HEK293 (cell line): ENCODE measurements at regions not wholly inside any gene's neighbourhood (a gene's known extent, or its start where the extent isn't known, plus 50 kb on each side); places are given as distances from the start of the nearest gene placed in this dataset.

ENCODE experiments used
- CTCF ChIA-PET: fragments of 350-600 bp; formaldehyde crosslinking; extraction: SDS; loops from one replicate; lab custom pipeline; 2021; ENCODE audit warnings: antibody characterized with exemption; lab: Yijun Ruan, JAX
- POLR2A ChIA-PET: fragments of 300-600 bp; formaldehyde crosslinking; extraction: SDS; loops from one replicate; lab custom pipeline; 2020; ENCODE audit warnings: antibody characterized with exemption, inconsistent platforms; lab: Yijun Ruan, JAX
- H3K27ac ChIP-seq: fragments of 200-500 bp; sonication (Bioruptor generic); 2 replicates; pipeline ENCODE4 v1.5.1; 2014; ENCODE audit warnings: low read depth, low read length, control low read depth, inconsistent platforms; ENCODE audit errors: extremely low read depth
- H3K36me3 ChIP-seq, 2 experiments: fragments of 200-500 bp in 1 of 2; sonication (Bioruptor generic) in 1 of 2; 1 replicate in 1 of 2; 2 replicates in 1 of 2; pipeline ENCODE4 v1.5.1; 2014 to 2017; ENCODE audit warnings: inconsistent platforms in 2 of 2, low read length in 2 of 2; ENCODE audit not compliant: control insufficient read depth in 2 of 2, insufficient read depth in 1 of 2
- H3K4me1 ChIP-seq: fragments of 200-500 bp; sonication (Bioruptor generic); 2 replicates; pipeline ENCODE4 v1.5.1; 2014; ENCODE audit warnings: mild to moderate bottlenecking, low read length, inconsistent platforms; ENCODE audit not compliant: control insufficient read depth, insufficient read depth
- H3K4me3 ChIP-seq: 2 replicates; pipeline ENCODE4 v1.5.1; 2011; ENCODE audit warnings: low read depth, mild to moderate bottlenecking, control low read depth, low read length, moderate library complexity
- H3K9me3 ChIP-seq: fragments of 200-500 bp; sonication (Bioruptor generic); 2 replicates; pipeline ENCODE4 v1.5.1; 2014; ENCODE audit warnings: low read depth, low read length, inconsistent platforms; ENCODE audit not compliant: control insufficient read depth, insufficient read depth
- KLF10 ChIP-seq: fragments of 450-650 bp; IDR thresholded peaks from 2 replicates; pipeline ENCODE4 v1.5.1; 2018; ENCODE audit warnings: missing biosample characterization, mild to moderate bottlenecking, missing genetic modification characterization
- KLF17 ChIP-seq: fragments of 450-650 bp; formaldehyde crosslinking; IDR thresholded peaks from 2 replicates; pipeline ENCODE4 v1.5.1; 2016; ENCODE audit warnings: missing biosample characterization, missing genetic modification characterization
- MEIS1 ChIP-seq: sonication (generic); formaldehyde crosslinking; IDR thresholded peaks from 2 replicates; pipeline ENCODE4 v1.8.1; 2022; ENCODE audit warnings: missing genetic modification reagents, mild to moderate bottlenecking, borderline replicate concordance
- OVOL3 ChIP-seq: fragments of 450-650 bp; formaldehyde crosslinking; IDR thresholded peaks from 2 replicates; pipeline ENCODE4 v1.5.1; 2016; ENCODE audit warnings: missing biosample characterization, missing genetic modification characterization
- ZBTB1 ChIP-seq: fragments of 450-650 bp; formaldehyde crosslinking; IDR thresholded peaks from 2 replicates; pipeline ENCODE4 v1.5.1; 2016; ENCODE audit warnings: missing biosample characterization, missing genetic modification characterization
- ZEB2 ChIP-seq: fragments of 450-650 bp; formaldehyde crosslinking; IDR thresholded peaks from 2 replicates; pipeline ENCODE4 v1.5.1; 2016; ENCODE audit warnings: missing biosample characterization, missing genetic modification characterization
- ZFHX2 ChIP-seq: fragments of 450-650 bp; formaldehyde crosslinking; conservative IDR thresholded peaks from 2 replicates; pipeline ENCODE4 v1.5.1; 2016; ENCODE audit warnings: missing biosample characterization, missing genetic modification characterization
- ZNF140 ChIP-seq: fragments of 450-650 bp; formaldehyde crosslinking; IDR thresholded peaks from 2 replicates; pipeline ENCODE4 v1.5.1; 2016; ENCODE audit warnings: missing biosample characterization, missing genetic modification characterization
- ZNF148 ChIP-seq: fragments of 450-650 bp; formaldehyde crosslinking; IDR thresholded peaks from 2 replicates; pipeline ENCODE4 v1.5.0; 2017; ENCODE audit warnings: missing biosample characterization, missing genetic modification characterization, borderline replicate concordance
- ZNF175 ChIP-seq: fragments of 450-650 bp; formaldehyde crosslinking; IDR thresholded peaks from 2 replicates; pipeline ENCODE4 v1.5.1; 2016; ENCODE audit warnings: missing biosample characterization, missing genetic modification characterization
- ZNF19 ChIP-seq: fragments of 450-650 bp; formaldehyde crosslinking; IDR thresholded peaks from 2 replicates; pipeline ENCODE4; 2016; ENCODE audit warnings: missing biosample characterization, missing genetic modification characterization, low read depth
- ZNF2 ChIP-seq: fragments of 450-650 bp; formaldehyde crosslinking; IDR thresholded peaks from 2 replicates; pipeline ENCODE4 v1.5.1; 2016; ENCODE audit warnings: missing biosample characterization, missing genetic modification characterization
- ZNF23 ChIP-seq: fragments of 450-650 bp; formaldehyde crosslinking; IDR thresholded peaks from 2 replicates; pipeline ENCODE4 v1.5.1; 2016; ENCODE audit warnings: missing biosample characterization, missing genetic modification characterization, borderline replicate concordance
- ZNF239 ChIP-seq: fragments of 450-650 bp; formaldehyde crosslinking; IDR thresholded peaks from 2 replicates; pipeline ENCODE4 v1.5.1; 2016; ENCODE audit warnings: missing biosample characterization, missing genetic modification characterization
- ZNF248 ChIP-seq: fragments of 450-650 bp; formaldehyde crosslinking; IDR thresholded peaks from 2 replicates; pipeline ENCODE4 v1.5.1; 2017; ENCODE audit warnings: missing biosample characterization, missing genetic modification characterization
- ZNF280C ChIP-seq: fragments of 450-650 bp; formaldehyde crosslinking; IDR thresholded peaks from 2 replicates; pipeline ENCODE4 v1.5.1; 2016; ENCODE audit warnings: missing biosample characterization, missing genetic modification characterization
- ZNF280D ChIP-seq: fragments of 450-650 bp; formaldehyde crosslinking; IDR thresholded peaks from 2 replicates; pipeline ENCODE4 v1.5.1; 2016; ENCODE audit warnings: missing biosample characterization, missing genetic modification characterization
- ZNF354C ChIP-seq: fragments of 450-650 bp; formaldehyde crosslinking; IDR thresholded peaks from 2 replicates; pipeline ENCODE4 v1.5.1; 2016; ENCODE audit warnings: missing biosample characterization, missing genetic modification characterization, low read depth, borderline replicate concordance
- ZNF449 ChIP-seq: fragments of 450-650 bp; formaldehyde crosslinking; IDR thresholded peaks from 2 replicates; pipeline ENCODE4 v1.5.1; 2017; ENCODE audit warnings: missing biosample characterization, mild to moderate bottlenecking, missing genetic modification characterization, moderate library complexity
- ZNF48 ChIP-seq: fragments of 450-650 bp; formaldehyde crosslinking; IDR thresholded peaks from 2 replicates; pipeline ENCODE4 v1.5.1; 2016; ENCODE audit warnings: missing biosample characterization, missing genetic modification characterization
- ZNF488 ChIP-seq: fragments of 450-650 bp; formaldehyde crosslinking; IDR thresholded peaks from 2 replicates; pipeline ENCODE4 v1.5.1; 2016; ENCODE audit warnings: missing biosample characterization, missing genetic modification characterization
- ZNF548 ChIP-seq: fragments of 450-650 bp; formaldehyde crosslinking; IDR thresholded peaks from 2 replicates; pipeline ENCODE4 v1.5.1; 2016; ENCODE audit warnings: missing biosample characterization, missing genetic modification characterization
- ZNF596 ChIP-seq: fragments of 450-650 bp; IDR thresholded peaks from 2 replicates; pipeline ENCODE4 v1.5.0; 2018; ENCODE audit warnings: missing biosample characterization, mild to moderate bottlenecking, missing genetic modification characterization, moderate library complexity
- ZNF658 ChIP-seq: fragments of 450-650 bp; formaldehyde crosslinking; IDR thresholded peaks from 2 replicates; pipeline ENCODE4; 2016; ENCODE audit warnings: missing biosample characterization, missing genetic modification characterization
- ZNF701 ChIP-seq: fragments of 450-650 bp; formaldehyde crosslinking; IDR thresholded peaks from 2 replicates; pipeline ENCODE4 v1.5.1; 2016; ENCODE audit warnings: missing biosample characterization, missing genetic modification characterization

GRCh38 chr4:104381729-104382128, 113.0 kb downstream of the CXXC4 start:
- no peak for TF ChIP-seq ZNF280D (tag by site-specific recombination)
- TF ChIP-seq ZNF140 (tag by site-specific recombination): no peak
- no peak for TF ChIP-seq ZNF701 (tag by site-specific recombination)
- TF ChIP-seq ZNF239 (tag by site-specific recombination): no peak
- TF ChIP-seq ZNF48 (tag by site-specific recombination): no peak
- no peak for TF ChIP-seq ZNF248 (tag by site-specific recombination)
- no peak for TF ChIP-seq ZNF175 (tag by site-specific recombination)
- TF ChIP-seq OVOL3 (tag by site-specific recombination): no peak
- TF ChIP-seq ZNF280C (tag by site-specific recombination): no peak
- TF ChIP-seq ZFHX2 (tag by site-specific recombination): no peak
- no peak for TF ChIP-seq ZNF658 (tag by site-specific recombination)
- no peak for TF ChIP-seq ZNF488 (tag by site-specific recombination)
- CTCF ChIA-PET: no interaction called here
- H3K4me3 ChIP-seq: no peak overlapping the region
- no peaks in the 10 kb centered on the region for H3K4me1 ChIP-seq
- H3K36me3 ChIP-seq: no peaks in the 10 kb centered on the region
- no peak overlapping the region for H3K27ac ChIP-seq
- no peaks in the 10 kb centered on the region for H3K9me3 ChIP-seq
- POLR2A ChIA-PET: no interaction called here

GRCh38 chr4:104365618-104366017, 129.1 kb downstream of the CXXC4 start:
- POLR2A ChIA-PET: no interaction called here
- TF ChIP-seq ZNF23 (tag by site-specific recombination) (no peak), MEIS1 (CRISPR knock-in tag) (no peak), ZNF148 (no peak), ZNF548 (tag by site-specific recombination) (no peak), ZBTB1 (no peak), ZEB2 (no peak), KLF17 (tag by site-specific recombination) (no peak), ZNF19 (no peak), ZNF2 (tag by site-specific recombination) (no peak), ZNF354C (tag by site-specific recombination) (no peak), ZNF449 (tag by site-specific recombination) (no peak), ZNF596 (tag by site-specific recombination) (no peak), KLF10 (tag by site-specific recombination) (no peak)

More at GRCh38 chr4:104365618-104366017, 129.1 kb downstream of the CXXC4 start:
- Histone ChIP-seq H3K4me1 (no peaks in the 10 kb centered on the region), H3K9me3 (no peaks in the 10 kb centered on the region), H3K27ac (no peak overlapping the region), H3K36me3 (no peaks in the 10 kb centered on the region), H3K4me3 (no peak overlapping the region)
- CTCF ChIA-PET: interaction anchor here (0.5 kb wide), 1 partner anchor 38 kb away, joined by 3 read pairs; no protein-coding TSS in a partner anchor
